Mesendoderm (in vitro differentiated cells): ENCODE measurements at regions not wholly inside any gene's neighbourhood (a gene's known extent, or its start where the extent isn't known, plus 50 kb on each side); places are given as distances from the start of the nearest gene placed in this dataset.

Experiments used
- DNase-seq: peaks from one replicate; pipeline ENCODE4 v3.0.0; 2013
- H2AK5ac ChIP-seq: 2 replicates; pipeline ENCODE4 v1.6.1; 2013; ENCODE audit warnings: low read length, inconsistent platforms
- H2BK120ac ChIP-seq: 2 replicates; pipeline ENCODE4 v1.6.1; 2013; ENCODE audit warnings: low read depth, mild to moderate bottlenecking, low read length, moderate library complexity, mixed read lengths
- H2BK15ac ChIP-seq: replicated peaks from 2 replicates; pipeline ENCODE4 v1.6.1; 2013; ENCODE audit warnings: low read depth, mild to moderate bottlenecking, moderate library complexity
- H2BK5ac ChIP-seq: 2 replicates; pipeline ENCODE4 v1.6.1; 2013; ENCODE audit warnings: low read length, inconsistent platforms
- H3K18ac ChIP-seq: 2 replicates; pipeline ENCODE4 v1.6.1; 2013; ENCODE audit warnings: mild to moderate bottlenecking, low read length, mixed read lengths
- H3K23ac ChIP-seq: one replicate; pipeline ENCODE4 v1.6.1; 2013; ENCODE audit warnings: low read length
- H3K27ac ChIP-seq: 2 replicates; pipeline ENCODE4 v1.5.1; 2013; ENCODE audit warnings: low read depth, mild to moderate bottlenecking, inconsistent platforms, low read length, moderate library complexity
- H3K27me3 ChIP-seq: 2 replicates; pipeline ENCODE4 v1.6.1; 2013; ENCODE audit warnings: low read length, control low read depth, mild to moderate bottlenecking, inconsistent platforms; ENCODE audit not compliant: insufficient read depth, poor library complexity
- H3K36me3 ChIP-seq: 2 replicates; pipeline ENCODE4 v1.6.1; 2013; ENCODE audit warnings: low read length, inconsistent platforms; ENCODE audit not compliant: control insufficient read depth, insufficient read depth
- H3K4ac ChIP-seq: one replicate; pipeline ENCODE4 v1.6.1; 2013; ENCODE audit warnings: low read depth, mild to moderate bottlenecking, low read length, moderate library complexity
- H3K4me1 ChIP-seq: 2 replicates; pipeline ENCODE4 v1.6.1; 2013; ENCODE audit warnings: low read depth, low read length, inconsistent platforms; ENCODE audit not compliant: control insufficient read depth
- H3K4me2 ChIP-seq: 2 replicates; pipeline ENCODE4 v1.6.1; 2013; ENCODE audit warnings: low read length
- H3K4me3 ChIP-seq: 2 replicates; pipeline ENCODE4 v1.5.1; 2013; ENCODE audit warnings: mild to moderate bottlenecking, low read length
- H3K56ac ChIP-seq: one replicate; pipeline ENCODE4 v1.6.1; 2013; ENCODE audit warnings: low read length
- H3K79me1 ChIP-seq: 2 replicates; pipeline ENCODE4 v1.6.1; 2013; ENCODE audit warnings: low read length, inconsistent platforms
- H3K79me2 ChIP-seq: 2 replicates; pipeline ENCODE4 v1.6.1; 2013; ENCODE audit warnings: mild to moderate bottlenecking, low read length; ENCODE audit not compliant: control insufficient read depth, insufficient read depth
- H3K9ac ChIP-seq: 2 replicates; pipeline ENCODE4 v1.6.1; 2013; ENCODE audit warnings: low read length, inconsistent platforms
- H4K5ac ChIP-seq: one replicate; pipeline ENCODE4 v1.6.1; 2013; ENCODE audit warnings: low read length
- H4K8ac ChIP-seq: one replicate; pipeline ENCODE4 v1.6.1; 2013; ENCODE audit warnings: low read depth, mild to moderate bottlenecking, control low read depth, low read length, moderate library complexity
- WGBS: extraction: QIAGEN DNeasy Blood & Tissue Kit; methylation state at CpG from one replicate; pipeline ENCODE4 v1.1.7; 2013; ENCODE audit warnings: low lambda C conversion rate, missing lambda C conversion rate; ENCODE audit not compliant: insufficient coverage; ENCODE audit errors: extremely low coverage; 5-methylcytosine and 5-hydroxymethylcytosine counted together

DNA sequence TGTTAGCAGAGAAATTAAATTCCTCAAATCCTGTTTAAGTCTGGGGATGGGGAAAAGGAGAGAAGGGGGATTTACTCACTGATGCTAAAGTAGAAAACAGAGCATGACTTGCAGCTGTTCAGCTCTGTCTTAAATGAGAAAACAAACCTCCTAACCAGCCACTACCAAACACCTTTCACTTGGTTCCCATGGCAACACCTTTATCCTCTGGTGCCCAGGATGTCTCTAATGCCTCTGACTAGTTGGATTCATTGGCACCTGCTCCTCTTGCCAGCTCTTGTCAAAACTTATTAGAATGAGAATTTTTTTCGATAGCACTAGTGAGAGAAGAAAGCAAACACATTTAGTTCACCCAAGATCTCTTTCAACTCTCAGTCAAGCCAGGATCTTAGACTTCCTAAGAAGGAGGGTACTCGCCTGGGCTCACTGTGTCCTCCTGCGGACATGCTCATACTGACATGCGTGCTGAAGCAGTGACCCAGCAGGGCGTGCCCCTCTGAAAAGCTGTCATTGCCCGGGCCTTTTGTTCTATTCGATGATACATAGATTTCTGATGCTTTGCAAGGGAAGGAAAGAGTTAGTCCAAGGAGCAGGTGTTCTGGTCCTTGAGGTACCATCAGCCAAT, 656.0 kb upstream of the CELF4 start:
- Histone ChIP-seq H2BK15ac (no peak overlapping the region), H3K4ac (no peak overlapping the region), H3K9ac (no peak overlapping the region), H3K79me1 (no peaks in the 10 kb centered on the region), H3K18ac (no peak overlapping the region), H3K4me3 (no peak overlapping the region), H4K5ac (no peak overlapping the region), H3K4me2 (no peak overlapping the region), H2AK5ac (no peak overlapping the region), H4K8ac (no peak overlapping the region), H3K23ac (no peak overlapping the region), H3K79me2 (no peaks in the 10 kb centered on the region), H3K36me3 (no peaks in the 10 kb centered on the region), H3K4me1 (no peaks in the 10 kb centered on the region), H3K27ac (no peak overlapping the region), H2BK120ac (no peak overlapping the region), H2BK5ac (no peak overlapping the region), H3K56ac (no peak overlapping the region), H3K27me3 (no peaks in the 10 kb centered on the region)
- DNase-seq, result no peak
- no CpG with 5 or more reads among the region's 7 CpGs for WGBS

DNA sequence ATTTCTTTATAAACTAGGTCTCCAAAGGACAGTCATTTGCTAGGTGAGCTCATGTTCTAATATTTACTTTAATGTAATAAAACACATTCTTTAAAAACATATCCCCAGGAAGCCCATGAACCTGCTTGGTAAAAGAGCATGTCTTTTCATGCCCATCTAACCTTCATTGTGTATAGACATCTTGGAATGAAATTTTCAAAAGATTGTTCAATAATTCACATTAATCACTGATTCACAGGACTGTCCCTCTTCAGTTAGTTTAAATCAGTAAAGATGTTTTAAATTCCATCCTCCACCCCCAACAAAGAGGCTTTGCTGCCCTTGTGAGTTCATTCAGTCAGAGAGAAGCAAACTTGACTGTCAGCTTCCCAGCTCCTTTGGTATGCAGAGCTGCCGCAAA, 633.4 kb upstream of the CELF4 start:
- no peak overlapping the region for H2BK120ac ChIP-seq
- no peak overlapping the region for H2BK15ac ChIP-seq
- H3K4me2 ChIP-seq, result no peak overlapping the region
- no peaks in the 10 kb centered on the region for H3K79me1 ChIP-seq
- no peak overlapping the region for H3K18ac ChIP-seq
- no peak overlapping the region for H2BK5ac ChIP-seq
- H3K9ac ChIP-seq, result no peak overlapping the region
- H4K8ac ChIP-seq, result no peak overlapping the region
- H3K36me3 ChIP-seq, result no peaks in the 10 kb centered on the region
- peak; percentile 15 for DNase-seq
- H2AK5ac ChIP-seq, result no peak overlapping the region
- H3K4me1 ChIP-seq, result no peaks in the 10 kb centered on the region
- H3K27me3 ChIP-seq, result no peaks in the 10 kb centered on the region
- H3K56ac ChIP-seq, result no peak overlapping the region
- no peak overlapping the region for H3K4me3 ChIP-seq
- H3K79me2 ChIP-seq, result no peaks in the 10 kb centered on the region
- no CpG with 5 or more reads among the region's 1 CpG for whole genome bisulfite sequencing
- no peak overlapping the region for H3K27ac ChIP-seq
- no peak overlapping the region for H3K23ac ChIP-seq
- H3K4ac ChIP-seq, result no peak overlapping the region
- H4K5ac ChIP-seq, result no peak overlapping the region

DNA sequence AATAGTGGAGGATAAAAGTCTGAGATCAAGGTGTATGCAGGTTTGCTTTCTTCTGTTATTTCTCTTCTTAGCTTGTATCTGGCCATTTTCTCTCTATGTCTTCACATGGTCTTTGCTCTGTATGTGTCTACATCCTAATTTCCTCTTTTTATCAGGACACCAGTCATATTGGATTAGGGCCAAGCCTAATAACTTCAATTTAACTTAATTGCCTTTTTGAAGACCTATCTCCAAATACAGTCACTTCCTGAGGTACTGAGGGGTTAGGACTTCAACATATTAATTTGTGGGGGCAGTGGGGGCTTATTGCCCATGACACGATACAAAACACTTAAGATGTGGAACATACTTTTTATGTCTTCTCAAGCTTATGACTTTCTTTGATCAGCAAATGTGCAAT, 632.9 kb upstream of the CELF4 start:
- no peaks in the 10 kb centered on the region for H3K79me2 ChIP-seq
- H3K36me3 ChIP-seq, result no peaks in the 10 kb centered on the region
- WGBS, result no CpG with 5 or more reads among the region's 1 CpG

DNA sequence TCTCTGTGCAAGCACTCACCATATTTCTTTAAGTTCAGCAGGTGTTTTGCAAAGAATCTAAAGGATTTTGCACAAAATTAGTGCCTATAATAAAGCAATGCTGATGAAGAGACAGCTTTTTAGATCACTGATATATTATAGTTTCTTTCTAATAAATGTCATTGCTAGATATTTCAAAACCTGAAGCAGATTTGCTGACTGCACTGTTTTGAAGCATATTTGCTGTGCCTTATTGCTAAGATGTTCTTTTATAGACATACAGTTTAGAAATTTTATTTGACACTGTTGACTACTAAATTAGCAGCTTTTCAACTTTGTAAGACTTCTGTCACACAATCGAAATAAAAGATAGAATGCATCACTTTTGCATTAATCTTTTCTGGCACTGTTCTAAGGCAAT, 620.9 kb upstream of the CELF4 start:
- no peaks in the 10 kb centered on the region for H3K79me1 ChIP-seq
- no peak overlapping the region for H3K56ac ChIP-seq
- no peak overlapping the region for H3K4me3 ChIP-seq
- no peak overlapping the region for H3K4ac ChIP-seq
- no peak overlapping the region for H4K8ac ChIP-seq
- no peak overlapping the region for H3K27ac ChIP-seq
- no peak overlapping the region for H3K23ac ChIP-seq
- H2BK15ac ChIP-seq, result no peak overlapping the region
- no peak overlapping the region for H2BK120ac ChIP-seq
- no peaks in the 10 kb centered on the region for H3K36me3 ChIP-seq
- WGBS, result no CpG with 5 or more reads among the region's 1 CpG
- H3K4me2 ChIP-seq, result no peak overlapping the region
- no peak overlapping the region for H4K5ac ChIP-seq
- H2BK5ac ChIP-seq, result no peak overlapping the region
- H3K79me2 ChIP-seq, result no peaks in the 10 kb centered on the region
- H3K27me3 ChIP-seq, result no peaks in the 10 kb centered on the region
- no peaks in the 10 kb centered on the region for H3K4me1 ChIP-seq
- no peak for DNase-seq
- no peak overlapping the region for H2AK5ac ChIP-seq
- no peak overlapping the region for H3K18ac ChIP-seq
- no peak overlapping the region for H3K9ac ChIP-seq

More for the DNA sequence above, 632.9 kb upstream of the CELF4 start:
- no peak overlapping the region for H2BK15ac ChIP-seq
- H4K5ac ChIP-seq, result no peak overlapping the region
- H4K8ac ChIP-seq, result no peak overlapping the region
- no peaks in the 10 kb centered on the region for H3K4me1 ChIP-seq
- H3K4me2 ChIP-seq, result no peak overlapping the region
- H2BK120ac ChIP-seq, result no peak overlapping the region
- no peaks in the 10 kb centered on the region for H3K27me3 ChIP-seq
- no peak overlapping the region for H3K23ac ChIP-seq
- no peak overlapping the region for H2BK5ac ChIP-seq
- H3K4ac ChIP-seq, result no peak overlapping the region
- no peak overlapping the region for H3K4me3 ChIP-seq
- no peaks in the 10 kb centered on the region for H3K79me1 ChIP-seq
- no peak for DNase-seq
- H3K18ac ChIP-seq, result no peak overlapping the region
- no peak overlapping the region for H3K27ac ChIP-seq
- H3K56ac ChIP-seq, result no peak overlapping the region
- H2AK5ac ChIP-seq, result no peak overlapping the region
- H3K9ac ChIP-seq, result no peak overlapping the region

DNA sequence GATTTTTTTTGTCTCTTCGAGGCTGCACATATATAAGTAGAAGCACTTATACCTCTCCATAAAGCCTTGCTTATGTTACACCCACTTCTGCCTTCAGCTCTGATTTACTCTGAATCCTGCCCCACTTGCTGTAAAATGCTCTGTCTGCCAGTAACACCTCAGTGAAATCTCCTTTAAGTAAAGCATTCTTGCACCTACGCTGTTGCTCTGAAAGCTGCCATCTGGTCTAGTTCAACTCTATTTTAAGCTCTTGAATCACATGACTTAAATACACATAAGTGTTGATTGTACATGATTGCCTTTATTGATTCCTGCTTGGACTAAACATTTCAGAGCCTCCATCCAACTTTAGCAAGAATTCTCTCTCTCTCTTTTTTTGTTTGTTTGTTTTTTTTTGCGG, 609.0 kb upstream of the CELF4 start:
- Histone ChIP-seq H3K9ac (no peak overlapping the region), H3K4me1 (no peaks in the 10 kb centered on the region), H2BK15ac (no peak overlapping the region), H3K4ac (no peak overlapping the region), H3K27me3 (no peaks in the 10 kb centered on the region), H3K23ac (no peak overlapping the region), H3K79me2 (no peaks in the 10 kb centered on the region), H3K36me3 (no peaks in the 10 kb centered on the region), H4K5ac (no peak overlapping the region), H3K79me1 (no peaks in the 10 kb centered on the region), H2BK5ac (no peak overlapping the region), H3K4me2 (no peak overlapping the region), H4K8ac (no peak overlapping the region), H3K18ac (no peak overlapping the region), H2AK5ac (no peak overlapping the region), H2BK120ac (no peak overlapping the region), H3K4me3 (no peak overlapping the region), H3K56ac (no peak overlapping the region), H3K27ac (no peak overlapping the region)
- no peak for DNase-seq
- no CpG with 5 or more reads among the region's 3 CpGs for WGBS

DNA sequence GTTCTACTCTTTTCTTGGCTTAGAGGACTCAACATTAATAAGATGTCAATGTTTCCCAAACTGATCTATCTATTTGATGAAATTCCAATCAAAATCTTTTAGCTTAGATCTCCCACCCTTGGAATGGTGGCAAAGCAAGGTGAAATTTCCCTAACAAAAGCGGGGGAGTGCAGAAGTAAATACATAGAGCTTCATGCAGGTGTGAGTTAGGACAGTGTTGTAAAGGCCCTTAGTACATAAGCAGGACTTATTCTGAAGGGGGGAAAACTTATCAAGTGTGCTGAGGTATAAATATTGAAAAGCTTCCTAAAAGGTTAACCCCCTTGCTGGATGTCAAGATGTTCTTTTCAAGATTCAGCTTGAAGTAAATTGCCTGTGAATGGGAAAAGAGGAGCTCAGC, 608.6 kb upstream of the CELF4 start:
- H2BK15ac ChIP-seq, result no peak overlapping the region
- no peaks in the 10 kb centered on the region for H3K4me1 ChIP-seq
- no peak overlapping the region for H3K4ac ChIP-seq
- H4K8ac ChIP-seq, result no peak overlapping the region
- no peak overlapping the region for H3K27ac ChIP-seq
- no peak overlapping the region for H2BK120ac ChIP-seq
- no peaks in the 10 kb centered on the region for H3K36me3 ChIP-seq
- H3K27me3 ChIP-seq, result no peaks in the 10 kb centered on the region
- H3K18ac ChIP-seq, result no peak overlapping the region
- no peak overlapping the region for H2BK5ac ChIP-seq
- H3K79me1 ChIP-seq, result no peaks in the 10 kb centered on the region
- H3K23ac ChIP-seq, result no peak overlapping the region
- no peak overlapping the region for H2AK5ac ChIP-seq
- no peak for DNase-seq
- no peak overlapping the region for H3K4me2 ChIP-seq
- no peak overlapping the region for H3K4me3 ChIP-seq
- no peak overlapping the region for H3K9ac ChIP-seq
- WGBS, result no CpG with 5 or more reads among the region's 1 CpG
- no peak overlapping the region for H3K56ac ChIP-seq
- no peaks in the 10 kb centered on the region for H3K79me2 ChIP-seq
- no peak overlapping the region for H4K5ac ChIP-seq
